Right atrium auricular region (tissue), 2 donors: ENCODE measurements at regions not wholly inside any gene's neighbourhood (a gene's known extent, or its start where the extent isn't known, plus 50 kb on each side); places are given as distances from the start of the nearest gene placed in this dataset.

Experiments
- DNase-seq: peaks from one replicate; pipeline ENCODE4 v3.0.0-alpha.2; 2019; ENCODE audit warnings: low spot score
- H3K27ac ChIP-seq, 2 donors: fragments of 200-600 bp; sonication (generic); 1 replicate in 1 of 2; 2 replicates in 1 of 2; pipeline ENCODE4 v1.5.1; 2016 to 2019
- H3K27me3 ChIP-seq, 2 donors: fragments of 200-600 bp; sonication (generic); one replicate each; pipeline versions ENCODE4 v1.5.1 to v1.6.0; 2017 to 2019
- H3K36me3 ChIP-seq: fragments of 200-600 bp; sonication (generic); one replicate; pipeline ENCODE4 v1.5.1; 2016
- H3K4me1 ChIP-seq, 2 donors: fragments of 200-600 bp; sonication (generic); one replicate each; pipeline versions ENCODE4 v1.5.1 to v1.6.0; 2017 to 2019
- H3K4me3 ChIP-seq, 2 donors: fragments of 200-600 bp; sonication (generic); 1 replicate in 1 of 2; 2 replicates in 1 of 2; pipeline ENCODE4 v1.5.1; 2017 to 2019; ENCODE audit warnings: mild to moderate bottlenecking in 1 of 2, moderate library complexity in 1 of 2
- H3K9me3 ChIP-seq, 2 donors: fragments of 200-600 bp; sonication (generic); one replicate each; pipeline ENCODE4 v1.5.1; 2019
- CTCF ChIP-seq, 2 donors: fragments of 200-600 bp; sonication (generic); IDR thresholded peaks; one replicate each; pipeline ENCODE4 v1.5.1; 2019; ENCODE audit warnings: antibody characterized with exemption in 2 of 2

GRCh38 chr14:50008974-50009373, 107.4 kb downstream of the VCPKMT start:
- no peak overlapping the region for H3K27ac ChIP-seq
- no peak overlapping the region for H3K4me3 ChIP-seq
- H3K27me3 ChIP-seq = no peaks in the 10 kb centered on the region
- TF ChIP-seq CTCF (IDR thresholded peaks at IDR 0.05) = no peak
- DNase-seq = no peak
- H3K9me3 ChIP-seq = no peaks in the 10 kb centered on the region
- peaks cover 0 to under 1% of the 10 kb centered on the region in 2 donors for H3K4me1 ChIP-seq
- H3K36me3 ChIP-seq = no peaks in the 10 kb centered on the region

- Histone ChIP-seq H3K27ac (no peak overlapping the region), H3K4me1 (no peaks in the 10 kb centered on the region)
- TF ChIP-seq CTCF (IDR thresholded peaks at IDR 0.05) = no peak
Measured at GRCh38 chr14:50010752-50011151, 105.6 kb downstream of the VCPKMT start.

GRCh38 chr14:50011242-50011641, 105.1 kb downstream of the VCPKMT start:
- Histone ChIP-seq H3K27me3 (no peaks in the 10 kb centered on the region), H3K27ac (no peak overlapping the region), H3K4me1 (no peaks in the 10 kb centered on the region), H3K36me3 (no peaks in the 10 kb centered on the region), H3K9me3 (no peaks in the 10 kb centered on the region), H3K4me3 (no peak overlapping the region)
- DNase-seq = no peak
- no peak for TF ChIP-seq CTCF (IDR thresholded peaks at IDR 0.05)

More at GRCh38 chr14:50010752-50011151, 105.6 kb downstream of the VCPKMT start:
- DNase-seq = no peak
- Histone ChIP-seq H3K36me3 (no peaks in the 10 kb centered on the region), H3K4me3 (no peak overlapping the region), H3K9me3 (no peaks in the 10 kb centered on the region), H3K27me3 (no peaks in the 10 kb centered on the region)

GRCh38 chr14:50012644-50013043, 103.7 kb downstream of the VCPKMT start:
- TF ChIP-seq CTCF (IDR thresholded peaks at IDR 0.05) = no peak
- Histone ChIP-seq H3K4me1 (no peaks in the 10 kb centered on the region), H3K4me3 (no peak overlapping the region), H3K9me3 (no peaks in the 10 kb centered on the region), H3K27me3 (no peaks in the 10 kb centered on the region), H3K36me3 (no peaks in the 10 kb centered on the region), H3K27ac (no peak overlapping the region)
- DNase-seq = no peak

- TF ChIP-seq CTCF (IDR thresholded peaks at IDR 0.05) = no peak
- H3K27me3 ChIP-seq = no peaks in the 10 kb centered on the region
- DNase-seq = no peak
- H3K9me3 ChIP-seq = no peaks in the 10 kb centered on the region
- H3K4me3 ChIP-seq = no peak overlapping the region
- no peak overlapping the region for H3K27ac ChIP-seq
- no peaks in the 10 kb centered on the region for H3K36me3 ChIP-seq
- peaks cover 0 to 5% of the 10 kb centered on the region in 2 donors for H3K4me1 ChIP-seq
Measured at GRCh38 chr14:50013198-50013918, 103.0 kb downstream of the VCPKMT start.

- Histone ChIP-seq H3K27me3 (no peaks in the 10 kb centered on the region), H3K9me3 (no peaks in the 10 kb centered on the region), H3K4me1 (peaks cover 0 to 11% of the 10 kb centered on the region in 2 donors), H3K36me3 (no peaks in the 10 kb centered on the region), H3K4me3 (no peak overlapping the region), H3K27ac (no peak overlapping the region)
- TF ChIP-seq CTCF (IDR thresholded peaks at IDR 0.05) = no peak
- DNase-seq = no peak
Measured at GRCh38 chr14:50013934-50014333, 102.4 kb downstream of the VCPKMT start.
